ENCODE measurements at regions not wholly inside any gene's neighbourhood (a gene's known extent, or its start where the extent isn't known, plus 50 kb on each side); places are given as distances from the start of the nearest gene placed in this dataset.
"Not testable (repeated sequence)": the region's sequence is repeated elsewhere in the genome, so short reads cannot be mapped to it uniquely, and the experiment has no call there.

DNA sequence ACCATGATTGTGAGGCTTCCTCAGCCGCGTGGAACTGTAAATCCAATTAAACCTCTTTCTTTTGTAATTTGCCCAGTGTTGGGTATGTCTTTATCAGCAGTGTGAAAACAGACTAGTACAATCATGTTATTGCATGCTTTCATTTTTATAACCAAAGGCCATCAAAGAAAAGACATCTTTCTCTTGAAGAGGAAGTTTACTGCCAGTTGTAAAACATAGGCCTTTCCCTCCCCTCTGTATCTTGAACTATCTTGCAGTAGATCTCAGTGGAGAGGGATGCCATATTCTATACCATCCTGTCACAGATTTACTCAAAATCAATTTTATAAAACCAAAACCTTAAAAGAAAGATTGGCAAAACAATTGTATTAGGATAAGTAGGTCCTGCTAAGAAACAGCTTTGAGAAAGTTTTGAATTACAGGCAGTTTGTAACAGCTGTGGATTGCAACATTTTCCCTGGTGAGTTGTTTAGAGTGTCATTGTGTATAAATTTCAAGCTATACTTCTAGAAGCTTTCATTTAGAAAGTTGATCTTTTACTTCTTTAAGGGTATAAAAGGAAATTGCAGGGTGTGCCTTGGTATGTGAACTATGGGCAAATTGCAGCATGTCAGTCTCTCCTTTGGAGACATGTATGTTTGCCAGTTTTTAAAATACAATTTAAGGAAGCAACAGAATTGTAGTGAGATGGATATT is 128.0 kb downstream of the ATP23 start:
- no peak for DNase-seq

- no peak for DNase-seq
Observed at GRCh38 chr12:58071994-58072393, 130.6 kb downstream of the ATP23 start.

DNA sequence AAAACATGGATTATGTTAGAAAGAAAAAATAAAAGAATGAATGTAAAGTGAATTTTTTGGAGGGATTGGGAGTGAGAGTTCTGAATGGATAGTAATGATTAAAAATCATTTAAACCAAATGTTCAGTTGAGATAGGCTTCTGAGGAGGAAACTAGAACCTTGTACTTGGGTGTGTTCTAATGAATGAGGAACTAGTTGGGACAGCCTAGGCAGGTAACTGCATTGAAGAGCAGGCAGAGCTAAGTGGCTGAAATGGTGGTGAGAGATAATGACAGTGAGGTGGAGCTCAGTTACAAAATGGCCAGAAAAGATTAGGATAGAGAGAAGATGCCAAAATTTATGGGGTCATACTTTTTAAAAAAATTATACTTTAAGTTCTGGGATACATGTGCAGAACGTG is 132.9 kb downstream of the ATP23 start:
- DNase-seq = no peak

- DNase-seq = no peak
Observed at GRCh38 chr12:58079806-58080205, 138.4 kb downstream of the ATP23 start.

DNA sequence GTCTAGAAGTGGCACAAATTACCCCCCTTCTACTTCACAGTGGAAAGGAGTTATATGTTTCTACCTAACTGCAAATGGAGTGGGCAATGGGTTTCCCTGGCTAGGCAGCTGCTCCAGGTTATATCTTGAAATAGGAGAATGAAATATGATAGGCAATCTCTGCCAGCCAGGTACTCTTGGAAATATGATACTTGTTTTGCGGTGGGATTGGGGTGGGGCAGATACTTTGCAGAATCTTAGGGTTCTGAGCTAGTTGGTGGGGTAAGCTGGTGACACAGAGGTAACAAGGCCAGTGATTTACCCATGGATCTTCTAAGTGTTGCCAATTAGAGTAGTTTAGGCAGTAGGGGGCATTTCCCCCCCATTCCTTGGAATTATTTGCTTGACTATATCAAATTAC is 140.1 kb downstream of the ATP23 start:
- no peak for DNase-seq

DNA sequence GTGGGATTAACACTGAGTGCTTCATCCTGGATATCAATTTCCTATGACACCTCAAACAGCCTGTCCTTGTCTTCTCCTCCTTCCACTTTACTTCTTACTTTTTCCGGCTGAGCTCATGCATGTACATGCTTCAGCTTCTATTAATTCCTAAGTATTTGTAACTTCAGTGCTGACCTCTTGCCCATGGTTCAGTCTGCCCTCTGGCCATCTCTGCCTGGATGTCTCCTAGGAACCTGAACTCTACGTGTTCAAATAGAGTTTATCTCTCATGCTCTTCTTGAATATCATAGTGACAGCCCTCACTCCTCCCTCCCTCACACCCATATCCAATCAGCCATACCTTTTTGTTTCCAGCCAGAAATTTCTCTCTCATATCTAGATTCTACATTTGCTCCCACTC is 141.6 kb downstream of the ATP23 start:
- DNase-seq = no peak

GRCh38 chr12:58086006-58086405 is 144.6 kb downstream of the ATP23 start:
- DNase-seq = no peak

DNA sequence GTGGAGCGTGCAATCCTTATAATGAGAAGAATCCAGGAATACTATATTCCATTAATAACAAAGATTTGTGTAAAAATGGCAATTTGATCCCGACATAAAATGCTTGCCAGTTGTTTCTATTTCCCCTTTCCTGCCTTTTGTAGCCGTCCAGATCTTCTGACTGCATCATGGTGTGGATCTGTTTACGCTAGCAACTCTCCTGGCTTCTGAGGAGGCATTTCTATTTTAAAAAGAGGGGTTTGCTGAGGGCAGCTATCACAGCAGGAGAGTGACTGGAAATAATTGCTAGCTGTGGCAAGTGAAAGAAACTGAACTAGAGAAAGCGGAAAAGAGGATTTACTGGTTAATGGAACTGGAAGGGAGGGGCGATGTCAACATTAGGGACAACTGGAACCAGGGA is 145.6 kb downstream of the ATP23 start:
- DNase-seq = no peak

DNA sequence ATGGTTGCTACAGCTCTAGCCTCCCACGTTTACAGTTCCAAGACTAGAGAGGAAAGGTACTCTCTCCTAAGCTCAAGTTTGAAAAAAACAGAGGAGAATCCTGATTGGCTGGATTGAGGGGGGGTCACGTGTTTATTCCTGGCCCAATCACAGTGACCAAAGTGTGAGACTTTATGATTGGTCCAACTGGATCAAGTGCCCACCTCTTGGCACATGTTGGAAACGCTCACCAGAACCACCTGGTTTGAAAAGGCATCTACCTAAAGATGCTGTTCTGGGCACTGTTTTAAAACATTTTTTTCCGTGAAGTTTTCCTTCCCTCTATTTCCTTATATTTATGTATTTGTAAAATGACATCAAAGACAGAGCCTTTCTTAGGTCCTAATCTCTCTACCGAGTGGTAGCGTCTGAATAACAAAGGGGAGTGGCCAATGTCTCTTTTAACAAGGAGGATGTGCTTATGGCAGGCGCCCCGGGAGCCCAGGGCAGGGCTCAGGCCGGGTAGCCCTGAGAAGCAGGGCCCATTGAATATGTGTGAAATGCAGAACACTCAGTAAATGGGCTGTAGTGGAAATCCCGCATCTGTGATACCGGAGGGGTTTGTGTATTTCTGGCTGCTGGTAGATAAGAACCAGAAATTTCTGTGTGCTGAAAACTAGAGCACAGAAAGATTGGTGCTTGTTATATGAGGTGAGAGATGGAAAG is 146.2 kb downstream of the ATP23 start:
- no peak for DNase-seq

DNA sequence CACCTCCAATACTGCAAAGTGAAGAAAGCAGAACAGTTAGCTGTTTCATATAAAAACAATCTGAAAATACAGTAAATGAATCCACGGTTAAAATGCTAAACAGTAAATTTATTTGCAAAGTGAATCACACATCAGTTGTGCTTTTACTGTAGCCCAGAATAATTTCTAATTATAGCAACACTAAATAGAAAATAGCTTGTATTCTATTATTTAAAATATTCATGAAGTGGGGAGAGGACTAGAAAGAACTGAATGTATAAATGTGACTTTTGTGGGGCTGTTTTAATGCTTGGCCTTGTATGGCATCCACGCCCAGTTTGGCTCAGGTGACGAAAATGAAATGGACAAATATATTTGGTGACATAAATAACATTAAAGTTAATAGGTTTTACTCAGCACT is 148.2 kb downstream of the ATP23 start:
- no peak for DNase-seq

- no peak for DNase-seq
Observed at GRCh38 chr12:58090685-58091084, 149.3 kb downstream of the ATP23 start.

DNA sequence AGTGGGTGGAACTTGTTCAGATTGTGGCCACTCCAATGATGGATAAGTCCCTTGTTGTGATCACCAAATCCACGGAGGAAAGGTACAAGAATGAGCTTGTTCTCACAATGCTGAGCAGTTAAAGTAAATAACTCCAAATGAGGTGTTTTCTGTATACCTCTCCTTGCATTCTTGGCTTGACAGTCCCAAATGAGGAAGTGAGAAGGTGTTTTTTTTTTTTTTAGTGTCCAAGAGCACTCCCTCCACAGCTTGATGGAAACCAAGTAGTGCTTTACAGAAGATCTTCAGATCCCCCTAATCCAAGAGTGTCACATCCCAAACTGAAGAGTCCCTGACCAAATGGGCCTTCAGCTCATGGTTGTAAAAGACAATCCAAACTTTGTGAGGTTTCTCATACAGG is 153.6 kb downstream of the ATP23 start:
- no peak for DNase-seq

DNA sequence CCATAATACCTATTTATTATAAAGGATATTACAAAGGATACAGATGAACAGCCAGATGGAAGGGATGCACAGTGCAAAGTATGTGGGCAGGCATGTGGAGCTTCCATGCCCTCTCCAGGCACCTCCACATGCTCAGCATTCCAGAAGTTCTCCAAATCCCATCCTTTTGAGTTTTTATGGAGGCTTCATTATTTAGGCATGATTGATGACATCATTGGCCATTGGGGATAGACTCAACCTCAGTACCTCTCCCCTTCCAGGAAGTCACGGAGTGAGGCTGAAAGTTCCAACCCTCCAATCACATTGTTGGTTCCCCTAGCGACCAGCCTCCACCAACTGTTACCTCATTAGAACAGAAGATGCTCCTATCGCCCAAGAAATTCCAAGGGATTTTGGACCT is 156.4 kb downstream of the ATP23 start:
- no peak for DNase-seq

- no peak for DNase-seq
Observed at GRCh38 chr12:58099476-58099875, 158.1 kb downstream of the ATP23 start.

- DNase-seq = no peak
Observed at GRCh38 chr12:58104351-58104755, 163.0 kb downstream of the ATP23 start.

- DNase-seq = no peak
Observed at GRCh38 chr12:58105225-58106119, 164.1 kb downstream of the ATP23 start.

GRCh38 chr12:58106195-58106594 is 164.8 kb downstream of the ATP23 start:
- DNase-seq = no peak

GRCh38 chr12:58117201-58117600 is 175.8 kb downstream of the ATP23 start:
- DNase-seq = no peak

- DNase-seq = no peak
Observed at GRCh38 chr12:58117667-58118066, 176.3 kb downstream of the ATP23 start.

DNA sequence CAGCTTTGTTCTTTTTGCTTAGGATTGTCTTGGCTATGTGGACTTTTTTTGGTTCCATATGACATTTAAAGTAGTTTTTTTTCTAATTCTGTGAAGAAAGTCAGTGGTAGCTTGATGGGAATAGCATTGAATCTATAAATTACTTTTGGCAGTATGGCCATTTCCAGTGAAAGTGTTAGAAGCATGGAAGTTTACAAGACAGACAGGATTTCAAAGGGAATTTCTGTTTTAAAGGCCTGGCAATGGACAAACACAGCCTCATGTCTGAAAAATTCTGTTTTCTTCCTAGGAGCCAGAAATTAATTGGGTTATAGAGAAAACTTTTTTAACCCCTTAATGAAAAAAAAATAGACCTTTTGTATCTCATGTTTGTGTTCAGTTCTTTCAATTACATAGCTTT is 184.4 kb downstream of the ATP23 start:
- not testable (repeated sequence) for DNase-seq

GRCh38 chr12:58131986-58132755 is 190.8 kb downstream of the ATP23 start:
- no peak for DNase-seq

DNA sequence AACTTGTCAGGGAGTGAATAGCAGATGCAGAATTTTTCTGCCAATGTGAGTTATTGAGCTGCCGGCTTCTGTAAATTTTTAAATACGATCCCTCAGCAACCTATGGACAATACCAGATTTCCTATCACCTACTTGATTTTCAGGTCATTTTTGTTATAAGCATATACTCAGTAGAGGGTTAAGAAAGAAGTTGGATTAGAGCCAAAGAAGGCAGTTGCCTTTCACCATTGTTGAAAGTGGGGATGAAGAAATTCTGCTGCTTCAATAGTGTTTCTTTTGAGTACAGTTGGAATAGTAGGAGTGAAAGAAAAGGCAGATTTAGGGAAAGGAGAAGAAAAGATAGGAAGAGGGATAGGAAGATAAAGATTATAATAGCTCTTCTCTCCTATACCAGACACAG is 197.1 kb downstream of the ATP23 start:
- no peak for DNase-seq

- peak; percentile 27 for DNase-seq
Observed at GRCh38 chr12:58139894-58140293, 198.5 kb downstream of the ATP23 start.
